CD4-positive, alpha-beta memory T cell (primary cell): ENCODE measurements at regions not wholly inside any gene's neighbourhood (a gene's known extent, or its start where the extent isn't known, plus 50 kb on each side); places are given as distances from the start of the nearest gene placed in this dataset.

Experiments used
- CTCF ChIA-PET: fragments of 350-600 bp; sonication (Branson Sonifier 250); formaldehyde crosslinking; loops from one replicate; lab custom pipeline; 2021; ENCODE audit warnings: inconsistent platforms; ENCODE audit not compliant: partially characterized antibody; lab: Charles Lee
- POLR2A ChIA-PET: fragments of 350-600 bp; sonication (Branson Sonifier 250); formaldehyde crosslinking; loops from one replicate; lab custom pipeline; 2021; ENCODE audit not compliant: partially characterized antibody; lab: Charles Lee
- DNase-seq, 5 donors: peaks; one replicate each; pipeline versions ENCODE4 v3.0.0 to v3.0.0-alpha.2; 2020 to 2022; ENCODE audit warnings: mixed read lengths in 1 of 5
- H3K27ac ChIP-seq: one replicate; pipeline ENCODE4 v1.7.0; 2013; ENCODE audit warnings: low read depth, low read length
- H3K27me3 ChIP-seq: 2 replicates; pipeline ENCODE4 v1.7.0; 2013; ENCODE audit warnings: mild to moderate bottlenecking, low read length, moderate library complexity; ENCODE audit not compliant: insufficient read depth
- H3K36me3 ChIP-seq: 2 replicates; pipeline ENCODE4 v1.7.0; 2013; ENCODE audit warnings: mild to moderate bottlenecking, low read length, moderate library complexity; ENCODE audit not compliant: insufficient read depth
- H3K4me1 ChIP-seq: 2 replicates; pipeline ENCODE4 v1.7.0; 2013; ENCODE audit warnings: mild to moderate bottlenecking, low read length, moderate library complexity; ENCODE audit not compliant: insufficient read depth
- H3K4me3 ChIP-seq, 2 donors: one replicate each; pipeline ENCODE4 v1.7.0; 2013; ENCODE audit warnings: low read length in 2 of 2, mild to moderate bottlenecking in 1 of 2
- H3K9me3 ChIP-seq, 2 donors: one replicate each; pipeline ENCODE4 v1.7.0; 2013; ENCODE audit warnings: low read length in 2 of 2, control low read depth in 1 of 2; ENCODE audit not compliant: control insufficient read depth in 1 of 2
- H3K27ac Mint-ChIP-seq, 7 donors: one replicate each; pipeline ENCODE4 v1.8.0; 2020 to 2021; ENCODE audit warnings: mixed read lengths in 7 of 7, mild to moderate bottlenecking in 6 of 7, inconsistent platforms in 3 of 7, moderate library complexity in 3 of 7
- H3K27me3 Mint-ChIP-seq, 2 donors: one replicate each; pipeline ENCODE4 v1.8.0; 2020 to 2021; ENCODE audit warnings: mixed read lengths in 2 of 2
- H3K36me3 Mint-ChIP-seq, 2 donors: one replicate each; pipeline ENCODE4 v1.8.0; 2020 to 2021; ENCODE audit warnings: mixed read lengths in 2 of 2, inconsistent platforms in 1 of 2, mild to moderate bottlenecking in 1 of 2
- H3K4me1 Mint-ChIP-seq, 4 donors: one replicate each; pipeline ENCODE4 v1.8.0; 2020 to 2021; ENCODE audit warnings: mixed read lengths in 4 of 4, mild to moderate bottlenecking in 1 of 4
- H3K4me3 Mint-ChIP-seq, 8 donors: one replicate each; pipeline ENCODE4 v1.8.0; 2020 to 2021; ENCODE audit warnings: mixed read lengths in 8 of 8, mild to moderate bottlenecking in 7 of 8, moderate library complexity in 6 of 8, inconsistent platforms in 3 of 8
- H3K9me3 Mint-ChIP-seq, 8 donors: one replicate each; pipeline ENCODE4 v1.8.0; 2020 to 2021; ENCODE audit warnings: mixed read lengths in 8 of 8, mild to moderate bottlenecking in 5 of 8, inconsistent platforms in 3 of 8, moderate library complexity in 1 of 8
- intact Hi-C: fragments of 100-400 bp; cut with micrococcal nuclease; formaldehyde crosslinking; loops from one replicate; pipeline ENCODE4 v1.15.1; 2023

DNA sequence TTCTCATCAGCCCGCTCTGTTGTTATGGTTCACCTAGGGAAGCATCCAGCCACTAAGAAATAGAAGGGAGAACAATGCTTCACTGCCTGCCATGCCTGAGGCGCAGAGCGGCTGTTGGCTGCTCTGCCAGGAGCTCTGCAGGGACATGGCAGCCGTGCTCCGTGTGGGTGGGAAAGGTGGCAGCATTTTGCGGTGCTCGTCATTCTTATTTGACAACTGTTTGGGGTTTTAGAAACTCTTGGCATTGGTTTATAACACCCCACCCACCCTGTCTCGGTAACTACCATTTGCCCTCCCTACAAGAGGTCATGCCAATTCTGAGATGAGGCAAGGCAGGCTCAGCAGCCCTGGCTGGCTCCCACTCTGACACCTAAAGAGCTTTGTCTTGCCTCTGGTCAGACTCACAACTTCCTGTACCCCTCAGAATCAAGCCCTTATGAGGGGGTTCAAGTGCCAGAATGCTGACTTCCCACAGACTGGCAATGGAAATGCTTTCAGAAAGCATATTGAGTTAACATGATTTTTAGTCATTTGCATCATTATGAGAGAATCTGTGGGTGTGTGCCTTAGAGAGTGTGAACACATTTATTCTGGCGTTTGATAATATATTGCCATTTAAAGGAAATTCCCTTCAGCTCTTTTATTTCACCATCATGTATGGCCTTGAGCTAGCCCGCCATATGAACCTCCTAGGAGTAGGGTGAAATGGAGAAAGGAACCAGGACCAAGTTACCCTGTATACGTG lies 288.0 kb upstream of the ANKRD55 start:
- Mint-ChIP-seq H3K4me1 (peaks cover 16 to 27% (median 22%) of the 10 kb centered on the region in 4 donors), H3K9me3 (no peaks in the 10 kb centered on the region), H3K27ac (no peak overlapping the region), H3K27me3 (no peaks in the 10 kb centered on the region), H3K36me3 (no peaks in the 10 kb centered on the region), H3K4me3 (no peak overlapping the region)
- Histone ChIP-seq H3K4me1 (peaks cover 16% of the 10 kb centered on the region), H3K4me3 (no peak overlapping the region), H3K9me3 (no peaks in the 10 kb centered on the region), H3K27me3 (no peaks in the 10 kb centered on the region), H3K27ac (no peak overlapping the region), H3K36me3 (no peaks in the 10 kb centered on the region)
- ChIA-PET POLR2A (interaction anchor here (0.7 kb wide), 1 partner anchor 102 kb away, joined by 3 read pairs; no protein-coding TSS in a partner anchor), CTCF (interaction anchor here (1.0 kb wide), 1 partner anchor 9 kb away, joined by 3 read pairs; no protein-coding TSS in a partner anchor)
- intact Hi-C loops, result no loop called here
- DNase-seq, result no peak

DNA sequence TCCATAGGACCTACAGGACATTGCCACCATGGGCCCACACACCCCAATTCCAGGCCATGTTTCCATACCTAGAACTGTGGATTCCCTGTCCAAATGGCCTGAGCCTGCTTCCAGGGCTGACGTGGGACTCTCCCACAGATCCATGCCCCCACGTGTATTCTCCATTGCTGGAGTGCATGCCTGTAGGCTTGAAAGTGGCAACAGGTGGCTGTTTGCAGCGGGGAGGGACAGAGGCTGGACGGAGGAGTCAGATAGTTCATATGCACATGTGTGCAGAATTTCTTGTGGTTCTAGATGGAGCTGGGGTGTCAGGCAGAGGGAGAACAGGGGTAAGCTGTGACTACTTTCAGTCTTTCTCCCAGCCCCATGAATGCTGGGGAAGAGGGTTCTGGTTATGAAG lies 285.7 kb upstream of the ANKRD55 start:
- peaks cover 17 to 33% (median 24%) of the 10 kb centered on the region in 4 donors for H3K4me1 Mint-ChIP-seq
- CTCF ChIA-PET, result interaction anchor here (1.4 kb wide), 1 partner anchor 151 kb away, joined by 4 read pairs; no protein-coding TSS in a partner anchor

DNA sequence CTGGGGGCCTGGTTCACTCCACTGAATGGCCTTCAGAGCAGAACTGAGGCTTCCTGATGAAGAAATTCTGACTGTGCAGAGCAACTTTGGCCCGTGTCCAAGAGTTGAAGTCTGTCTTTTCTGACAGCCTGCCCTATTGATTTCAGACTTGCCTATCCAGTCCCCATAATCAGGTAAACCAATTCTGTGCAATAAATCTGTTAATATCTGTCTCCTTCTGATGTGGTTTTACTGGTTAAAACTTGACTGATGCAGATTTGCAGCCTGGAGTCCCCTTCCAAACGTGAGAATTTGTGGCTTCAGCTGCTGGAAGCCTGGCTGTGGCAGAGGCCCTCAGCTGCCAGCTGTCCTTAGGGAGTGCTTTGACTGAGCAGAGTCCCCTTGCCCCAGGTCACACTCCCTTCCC lies 283.9 kb upstream of the ANKRD55 start:
- Histone ChIP-seq H3K4me3 (no peak overlapping the region), H3K27me3 (no peaks in the 10 kb centered on the region), H3K27ac (no peak overlapping the region), H3K9me3 (no peaks in the 10 kb centered on the region), H3K4me1 (peaks cover 20% of the 10 kb centered on the region), H3K36me3 (no peaks in the 10 kb centered on the region)
- Mint-ChIP-seq H3K9me3 (no peaks in the 10 kb centered on the region), H3K4me1 (peaks cover 22 to 42% (median 32%) of the 10 kb centered on the region in 4 donors), H3K36me3 (no peaks in the 10 kb centered on the region), H3K27me3 (no peaks in the 10 kb centered on the region), H3K4me3 (peak overlapping the region in 4 of 8 donors; percentile 8 to 48 (median 28)), H3K27ac (peak overlapping the region in 2 of 7 donors; percentile 25 to 32)
- ChIA-PET CTCF (no interaction called here), POLR2A (interaction anchor here (0.8 to 1.1 kb wide), 4 partner anchors 16 to 298 kb away, joined by 3 read pairs; no protein-coding TSS in a partner anchor)
- DNase-seq, result peak in 4 of 5 donors; percentile 15 to 31 (median 27)
- intact Hi-C loops, result no loop called here

More for the DNA sequence above, 285.7 kb upstream of the ANKRD55 start:
- Mint-ChIP-seq H3K27ac (no peak overlapping the region), H3K36me3 (no peaks in the 10 kb centered on the region), H3K9me3 (no peaks in the 10 kb centered on the region), H3K27me3 (no peaks in the 10 kb centered on the region), H3K4me3 (no peak overlapping the region)
- DNase-seq, result no peak
- H3K36me3 ChIP-seq, result no peaks in the 10 kb centered on the region
- POLR2A ChIA-PET, result no interaction called here
- no peaks in the 10 kb centered on the region for H3K9me3 ChIP-seq
- intact Hi-C loops, result no loop called here
- H3K27me3 ChIP-seq, result no peaks in the 10 kb centered on the region
- H3K27ac ChIP-seq, result no peak overlapping the region
- no peak overlapping the region for H3K4me3 ChIP-seq
- H3K4me1 ChIP-seq, result peaks cover 20% of the 10 kb centered on the region

DNA sequence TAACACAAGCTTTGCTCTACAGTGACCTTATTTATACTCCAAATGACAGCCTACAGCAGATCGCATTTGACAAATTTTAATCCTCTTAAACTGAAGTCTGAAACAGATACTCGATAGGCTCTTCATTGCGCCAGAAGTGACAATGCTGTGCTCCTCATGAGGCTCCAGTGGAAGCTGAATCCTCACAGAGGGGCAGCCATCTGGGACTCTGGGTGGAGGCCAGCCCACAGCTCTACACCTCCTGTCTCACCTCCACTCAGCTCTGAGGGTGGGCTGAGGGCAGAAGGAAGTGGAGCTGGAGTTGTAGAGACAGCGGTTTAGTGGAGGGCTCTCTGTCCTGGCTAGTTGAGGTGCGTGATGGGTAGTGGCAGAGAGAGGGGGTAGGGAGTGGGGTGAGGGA lies 283.3 kb upstream of the ANKRD55 start:
- Histone ChIP-seq H3K27ac (no peak overlapping the region), H3K4me3 (no peak overlapping the region), H3K4me1 (peaks cover 20% of the 10 kb centered on the region), H3K9me3 (no peaks in the 10 kb centered on the region), H3K27me3 (no peaks in the 10 kb centered on the region), H3K36me3 (no peaks in the 10 kb centered on the region)
- ChIA-PET POLR2A (interaction anchor here (1.0 to 1.1 kb wide), 2 partner anchors 29 to 298 kb away, joined by 3 read pairs; no protein-coding TSS in a partner anchor), CTCF (no interaction called here)
- Mint-ChIP-seq H3K4me3 (no peak overlapping the region), H3K9me3 (no peaks in the 10 kb centered on the region), H3K27me3 (no peaks in the 10 kb centered on the region), H3K4me1 (peaks cover 24 to 42% (median 34%) of the 10 kb centered on the region in 4 donors), H3K36me3 (no peaks in the 10 kb centered on the region), H3K27ac (no peak overlapping the region)
- intact Hi-C loops, result no loop called here
- DNase-seq, result no peak

DNA sequence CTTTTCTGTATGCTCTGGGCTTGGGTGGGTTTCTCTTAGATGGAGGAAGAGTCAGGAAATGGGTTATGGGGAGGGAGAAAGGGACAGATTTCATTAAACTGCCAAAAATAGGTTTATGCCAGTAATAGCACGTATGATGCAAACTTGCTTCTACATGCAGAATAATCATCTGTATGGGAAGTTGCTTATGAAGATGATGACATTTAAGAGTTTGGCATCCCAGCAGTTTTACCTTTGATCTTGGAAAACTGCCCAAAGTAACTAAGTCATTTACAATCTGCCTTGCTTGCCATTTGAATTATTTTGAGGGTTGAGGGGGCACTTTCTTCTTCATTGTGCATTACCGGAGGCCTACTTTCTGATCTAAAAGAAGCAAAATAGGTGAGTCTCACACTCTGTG lies 282.9 kb upstream of the ANKRD55 start:
- no peaks in the 10 kb centered on the region for H3K27me3 ChIP-seq
- peaks cover 20% of the 10 kb centered on the region for H3K4me1 ChIP-seq
- no peak overlapping the region for H3K27ac Mint-ChIP-seq
- H3K27ac ChIP-seq, result no peak overlapping the region
- no peak overlapping the region for H3K4me3 ChIP-seq
- ChIA-PET POLR2A (interaction anchor here (0.6 to 1.0 kb wide), 3 partner anchors 18 to 1048 kb away, joined by 3 to 4 read pairs (median 3); no protein-coding TSS in a partner anchor), CTCF (no interaction called here)
- no peaks in the 10 kb centered on the region for H3K36me3 Mint-ChIP-seq
- H3K9me3 Mint-ChIP-seq, result no peaks in the 10 kb centered on the region
- DNase-seq, result no peak
- no peaks in the 10 kb centered on the region for H3K9me3 ChIP-seq
- H3K4me1 Mint-ChIP-seq, result peaks cover 24 to 42% (median 34%) of the 10 kb centered on the region in 4 donors
- no peak overlapping the region for H3K4me3 Mint-ChIP-seq
- intact Hi-C loops, result no loop called here
- H3K36me3 ChIP-seq, result no peaks in the 10 kb centered on the region
- no peaks in the 10 kb centered on the region for H3K27me3 Mint-ChIP-seq

DNA sequence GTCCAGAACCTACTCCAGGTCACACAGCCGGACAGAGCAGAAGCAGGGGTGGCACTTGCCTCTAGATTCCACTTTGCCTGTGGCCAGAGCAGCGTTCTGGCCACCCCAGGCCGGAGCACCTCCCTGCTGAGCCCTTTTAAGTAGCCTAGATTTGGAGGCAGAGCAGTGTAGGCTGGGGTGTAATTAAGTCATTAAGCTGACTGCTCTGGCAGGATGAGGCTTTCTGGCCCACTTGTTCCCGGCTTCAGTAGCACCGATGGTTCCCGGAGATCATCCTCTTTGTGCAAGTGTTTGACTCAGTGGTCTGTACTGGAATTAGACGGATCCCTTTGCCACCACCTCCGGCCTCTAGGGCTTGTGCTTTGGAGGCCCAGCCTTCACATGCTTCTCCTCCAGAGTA lies 281.9 kb upstream of the ANKRD55 start:
- intact Hi-C loops, result no loop called here
- H3K36me3 ChIP-seq, result no peaks in the 10 kb centered on the region
- DNase-seq, result no peak
- CTCF ChIA-PET, result no interaction called here
- H3K4me1 Mint-ChIP-seq, result peaks cover 24 to 42% (median 34%) of the 10 kb centered on the region in 4 donors
- H3K36me3 Mint-ChIP-seq, result no peaks in the 10 kb centered on the region
- H3K9me3 Mint-ChIP-seq, result no peaks in the 10 kb centered on the region
- POLR2A ChIA-PET, result interaction anchor here (0.8 kb wide), 1 partner anchor 19 kb away, joined by 3 read pairs; no protein-coding TSS in a partner anchor
- no peak overlapping the region for H3K27ac ChIP-seq
- H3K4me3 Mint-ChIP-seq, result no peak overlapping the region
- no peak overlapping the region for H3K4me3 ChIP-seq
- H3K27me3 ChIP-seq, result no peaks in the 10 kb centered on the region
- H3K27ac Mint-ChIP-seq, result peak overlapping the region in 2 of 7 donors; percentile 21 to 47
- H3K9me3 ChIP-seq, result no peaks in the 10 kb centered on the region
- H3K27me3 Mint-ChIP-seq, result no peaks in the 10 kb centered on the region
- peaks cover 20% of the 10 kb centered on the region for H3K4me1 ChIP-seq

DNA sequence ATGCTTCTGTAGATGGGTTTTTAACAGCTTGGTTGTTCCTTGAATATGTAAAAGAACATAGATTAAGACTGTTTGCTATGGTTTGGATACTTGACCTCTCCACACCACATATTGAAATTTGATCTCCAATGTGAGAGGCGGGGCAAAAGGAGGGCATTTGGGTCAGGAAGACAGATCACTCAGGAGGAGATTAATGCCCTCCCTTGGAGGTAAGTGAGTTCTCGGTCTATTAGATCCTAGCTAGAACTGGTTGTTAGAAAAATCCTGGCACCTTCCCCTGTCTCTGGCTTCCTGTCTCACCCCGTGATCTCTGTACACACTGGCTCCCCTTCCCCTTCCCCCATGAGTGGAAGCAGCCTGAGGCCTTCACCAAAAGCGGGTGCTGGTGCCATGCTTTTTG lies 281.1 kb upstream of the ANKRD55 start:
- Mint-ChIP-seq H3K27me3 (no peaks in the 10 kb centered on the region), H3K27ac (peak overlapping the region in 1 of 7 donors; percentile 58), H3K36me3 (no peaks in the 10 kb centered on the region), H3K4me1 (peaks cover 24 to 42% (median 32%) of the 10 kb centered on the region in 4 donors), H3K9me3 (no peaks in the 10 kb centered on the region), H3K4me3 (no peak overlapping the region)
- intact Hi-C loops, result no loop called here
- H3K27ac ChIP-seq, result no peak overlapping the region
- H3K9me3 ChIP-seq, result no peaks in the 10 kb centered on the region
- no peaks in the 10 kb centered on the region for H3K36me3 ChIP-seq
- DNase-seq, result no peak
- peaks cover 20% of the 10 kb centered on the region for H3K4me1 ChIP-seq
- POLR2A ChIA-PET, result no interaction called here
- no peak overlapping the region for H3K4me3 ChIP-seq
- H3K27me3 ChIP-seq, result no peaks in the 10 kb centered on the region
- CTCF ChIA-PET, result no interaction called here
